MM.1S (cell line): ENCODE measurements at regions not wholly inside any gene's neighbourhood (a gene's known extent, or its start where the extent isn't known, plus 50 kb on each side); places are given as distances from the start of the nearest gene placed in this dataset.

ENCODE experiments used
- DNase-seq: peaks from one replicate; pipeline ENCODE4 v3.0.0-alpha.2; 2015
- H2AFZ ChIP-seq: fragments of 300-600 bp; sonication (generic); 2 replicates; pipeline ENCODE4 v1.6.0; 2016; ENCODE audit warnings: antibody characterized with exemption, low read length
- H3F3A ChIP-seq: fragments of 300-600 bp; sonication (generic); 2 replicates; pipeline ENCODE4 v1.6.1; 2016; ENCODE audit warnings: mild to moderate bottlenecking, antibody characterized with exemption, low read length, moderate library complexity, mixed read lengths; ENCODE audit not compliant: insufficient read depth
- H3K27ac ChIP-seq: fragments of 300-600 bp; sonication (generic); 2 replicates; pipeline ENCODE4 v1.5.1; 2016; ENCODE audit warnings: mild to moderate bottlenecking, low read length
- H3K27me3 ChIP-seq: fragments of 300-600 bp; sonication (generic); replicated peaks from 2 replicates; pipeline ENCODE4 v1.6.0; 2016; ENCODE audit warnings: low read length; ENCODE audit not compliant: insufficient read depth
- H3K36me3 ChIP-seq: fragments of 300-600 bp; sonication (generic); replicated peaks from 2 replicates; pipeline ENCODE4 v1.6.1; 2016; ENCODE audit warnings: mild to moderate bottlenecking, low read length, mixed read lengths; ENCODE audit not compliant: insufficient read depth
- H3K4me1 ChIP-seq: fragments of 300-600 bp; sonication (generic); 2 replicates; pipeline ENCODE4 v1.6.1; 2016; ENCODE audit warnings: low read length, mixed read lengths
- H3K4me2 ChIP-seq: fragments of 300-600 bp; sonication (generic); 2 replicates; pipeline ENCODE4 v1.6.0; 2016; ENCODE audit warnings: low read depth, low read length
- H3K4me3 ChIP-seq: fragments of 300-600 bp; sonication (generic); 2 replicates; pipeline ENCODE4 v1.5.1; 2016; ENCODE audit warnings: low read length, mixed read lengths
- H3K79me2 ChIP-seq: fragments of 300-600 bp; sonication (generic); 2 replicates; pipeline ENCODE4 v1.6.1; 2016; ENCODE audit warnings: mixed run types, low read length, mixed read lengths
- H3K9ac ChIP-seq: fragments of 300-600 bp; sonication (generic); 2 replicates; pipeline ENCODE4 v1.6.1; 2016; ENCODE audit warnings: low read length, mixed read lengths
- H3K9me2 ChIP-seq: fragments of 300-600 bp; sonication (generic); replicated peaks from 2 replicates; pipeline ENCODE4 v1.6.1; 2016; ENCODE audit warnings: mild to moderate bottlenecking, low read length, mixed read lengths; ENCODE audit not compliant: insufficient read depth
- H3K9me3 ChIP-seq: fragments of 300-600 bp; sonication (generic); replicated peaks from 2 replicates; pipeline ENCODE4 v1.6.1; 2016; ENCODE audit warnings: mild to moderate bottlenecking, low read length, mixed read lengths; ENCODE audit not compliant: insufficient read depth
- H4K20me1 ChIP-seq: fragments of 300-600 bp; sonication (generic); 2 replicates; pipeline ENCODE4 v1.6.1; 2016; ENCODE audit warnings: mild to moderate bottlenecking, low read length, moderate library complexity, mixed read lengths; ENCODE audit not compliant: insufficient read depth
- EZH2 ChIP-seq: fragments of 300-600 bp; sonication (generic); optimal IDR thresholded peaks from 2 replicates; pipeline ENCODE3; 2017; ENCODE audit warnings: low read depth, mild to moderate bottlenecking, antibody characterized with exemption, low read length, mixed read lengths
- EZH2phosphoT487 ChIP-seq: fragments of 300-600 bp; sonication (generic); IDR thresholded peaks from 2 replicates; pipeline ENCODE4 v1.6.1; 2018; ENCODE audit warnings: antibody characterized with exemption, low read length
- TF ChIP-seq, protein P1 (sequence below): fragments of 300-600 bp; sonication (generic); IDR thresholded peaks from 2 replicates; pipeline ENCODE4 v1.5.1; 2016; ENCODE audit warnings: antibody characterized with exemption, low read length, mixed read lengths

GRCh38 chr14:41392226-41392625 is 214.4 kb upstream of the LRFN5 start:
- no peaks in the 10 kb centered on the region for H3K27me3 ChIP-seq
- TF ChIP-seq, protein P1, sequence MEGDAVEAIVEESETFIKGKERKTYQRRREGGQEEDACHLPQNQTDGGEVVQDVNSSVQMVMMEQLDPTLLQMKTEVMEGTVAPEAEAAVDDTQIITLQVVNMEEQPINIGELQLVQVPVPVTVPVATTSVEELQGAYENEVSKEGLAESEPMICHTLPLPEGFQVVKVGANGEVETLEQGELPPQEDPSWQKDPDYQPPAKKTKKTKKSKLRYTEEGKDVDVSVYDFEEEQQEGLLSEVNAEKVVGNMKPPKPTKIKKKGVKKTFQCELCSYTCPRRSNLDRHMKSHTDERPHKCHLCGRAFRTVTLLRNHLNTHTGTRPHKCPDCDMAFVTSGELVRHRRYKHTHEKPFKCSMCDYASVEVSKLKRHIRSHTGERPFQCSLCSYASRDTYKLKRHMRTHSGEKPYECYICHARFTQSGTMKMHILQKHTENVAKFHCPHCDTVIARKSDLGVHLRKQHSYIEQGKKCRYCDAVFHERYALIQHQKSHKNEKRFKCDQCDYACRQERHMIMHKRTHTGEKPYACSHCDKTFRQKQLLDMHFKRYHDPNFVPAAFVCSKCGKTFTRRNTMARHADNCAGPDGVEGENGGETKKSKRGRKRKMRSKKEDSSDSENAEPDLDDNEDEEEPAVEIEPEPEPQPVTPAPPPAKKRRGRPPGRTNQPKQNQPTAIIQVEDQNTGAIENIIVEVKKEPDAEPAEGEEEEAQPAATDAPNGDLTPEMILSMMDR: no peak
- no peak for TF ChIP-seq EZH2
- TF ChIP-seq EZH2phosphoT487: no peak
- H3K9me3 ChIP-seq: no peaks in the 10 kb centered on the region
- no peak for DNase-seq
- H3K4me3 ChIP-seq: no peak overlapping the region
- H3K27ac ChIP-seq: no peak overlapping the region
- H3K4me2 ChIP-seq: no peak overlapping the region
- H3K9ac ChIP-seq: no peak overlapping the region
- H3K79me2 ChIP-seq: no peaks in the 10 kb centered on the region
- H3F3A ChIP-seq: no peaks in the 10 kb centered on the region
- H4K20me1 ChIP-seq: no peaks in the 10 kb centered on the region
- H3K9me2 ChIP-seq: no peaks in the 10 kb centered on the region
- no peaks in the 10 kb centered on the region for H3K4me1 ChIP-seq
- no peaks in the 10 kb centered on the region for H3K36me3 ChIP-seq
- no peak overlapping the region for H2AFZ ChIP-seq

DNA sequence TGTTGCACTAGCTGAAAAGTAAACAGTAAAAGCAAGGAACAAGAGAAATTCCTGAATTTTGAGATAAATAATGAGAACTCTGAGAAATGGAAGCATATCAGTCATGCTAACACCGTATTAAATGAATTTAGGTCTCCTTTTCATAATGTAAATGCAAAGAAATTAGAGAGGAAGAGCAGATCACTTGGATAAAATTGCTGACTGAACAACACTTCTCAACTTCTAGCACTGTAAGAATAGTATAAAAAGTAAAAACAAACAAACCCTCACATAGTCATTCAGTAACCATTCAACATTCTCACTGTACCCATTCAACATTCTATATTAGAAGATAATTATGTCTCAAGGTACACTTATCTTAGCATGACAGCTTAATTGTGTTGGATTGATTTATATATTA is 217.3 kb upstream of the LRFN5 start:
- TF ChIP-seq EZH2 (no peak), EZH2phosphoT487 (no peak)
- TF ChIP-seq, protein P1: no peak
- no peak overlapping the region for H3K4me3 ChIP-seq
- H3K4me2 ChIP-seq: no peak overlapping the region

DNA sequence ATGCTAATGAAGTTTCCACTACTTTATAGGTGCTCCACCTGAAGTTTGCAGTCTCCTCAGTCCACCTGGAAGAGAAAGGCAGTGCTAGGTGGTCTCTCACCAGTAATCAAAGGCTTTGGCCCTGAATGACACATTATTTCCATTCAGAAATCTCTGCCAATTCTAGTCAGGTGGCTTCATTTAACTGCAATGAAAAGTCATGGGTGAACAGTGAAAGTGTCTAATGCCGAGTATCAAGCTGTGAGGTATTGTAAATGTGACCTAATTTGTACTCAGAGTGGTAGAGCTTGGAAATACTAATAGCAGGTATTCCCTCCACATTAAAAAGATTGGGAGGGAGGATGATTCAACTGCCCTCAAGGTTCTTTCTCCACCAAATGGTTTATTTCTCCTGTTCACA is 220.9 kb upstream of the LRFN5 start:
- Histone ChIP-seq H3K4me2 (no peak overlapping the region), H3K4me3 (no peak overlapping the region), H3K9ac (no peak overlapping the region), H3K9me2 (no peaks in the 10 kb centered on the region), H4K20me1 (no peaks in the 10 kb centered on the region), H3K9me3 (no peaks in the 10 kb centered on the region), H3K4me1 (no peaks in the 10 kb centered on the region), H3K79me2 (no peaks in the 10 kb centered on the region), H2AFZ (no peak overlapping the region), H3F3A (no peaks in the 10 kb centered on the region), H3K27ac (no peak overlapping the region), H3K36me3 (no peaks in the 10 kb centered on the region), H3K27me3 (no peaks in the 10 kb centered on the region)
- TF ChIP-seq EZH2phosphoT487: no peak
- DNase-seq: no peak

More for the DNA sequence above, 217.3 kb upstream of the LRFN5 start:
- Histone ChIP-seq H3K4me1 (no peaks in the 10 kb centered on the region), H2AFZ (no peak overlapping the region), H3F3A (no peaks in the 10 kb centered on the region), H3K9ac (no peak overlapping the region), H3K9me3 (no peaks in the 10 kb centered on the region), H3K36me3 (no peaks in the 10 kb centered on the region), H3K27me3 (no peaks in the 10 kb centered on the region), H3K27ac (no peak overlapping the region), H4K20me1 (no peaks in the 10 kb centered on the region), H3K9me2 (no peaks in the 10 kb centered on the region), H3K79me2 (no peaks in the 10 kb centered on the region)
- no peak for DNase-seq

- Histone ChIP-seq H2AFZ (no peak overlapping the region), H3K9me3 (no peaks in the 10 kb centered on the region), H3K4me2 (no peak overlapping the region), H4K20me1 (no peaks in the 10 kb centered on the region), H3F3A (no peaks in the 10 kb centered on the region), H3K27ac (no peak overlapping the region), H3K9me2 (no peaks in the 10 kb centered on the region), H3K79me2 (no peaks in the 10 kb centered on the region), H3K27me3 (no peaks in the 10 kb centered on the region), H3K9ac (no peak overlapping the region), H3K4me3 (no peak overlapping the region), H3K4me1 (no peaks in the 10 kb centered on the region), H3K36me3 (no peaks in the 10 kb centered on the region)
- TF ChIP-seq EZH2phosphoT487 (no peak), EZH2 (no peak)
- TF ChIP-seq, protein P1: no peak
- no peak for DNase-seq
These were observed 226.7 kb upstream of the LRFN5 start for GRCh38 chr14:41380017-41380416.
